HEK293T (cell line): ENCODE measurements at regions not wholly inside any gene's neighbourhood (a gene's known extent, or its start where the extent isn't known, plus 50 kb on each side); places are given as distances from the start of the nearest gene placed in this dataset.
"Not testable (repeated sequence)": the region's sequence is repeated elsewhere in the genome, so short reads cannot be mapped to it uniquely, and the experiment has no call there.

Experiments used
- ARNT ChIP-seq: fragments of 450-650 bp; IDR thresholded peaks from 2 replicates; pipeline ENCODE4 v1.6.1; 2017; ENCODE audit warnings: mild to moderate bottlenecking
- BHLHE40 ChIP-seq: fragments of 450-650 bp; IDR thresholded peaks from 2 replicates; pipeline ENCODE4 v1.6.1; 2016; ENCODE audit warnings: mild to moderate bottlenecking, moderate library complexity, borderline replicate concordance
- FOXM1 ChIP-seq: fragments of 450-650 bp; IDR thresholded peaks from 2 replicates; pipeline ENCODE4 v1.6.1; 2017; ENCODE audit warnings: mild to moderate bottlenecking, borderline replicate concordance
- SUZ12 ChIP-seq: fragments of 450-650 bp; IDR thresholded peaks from 2 replicates; pipeline ENCODE4 v1.6.1; 2016; ENCODE audit warnings: mild to moderate bottlenecking
- TARDBP ChIP-seq: fragments of 450-650 bp; IDR thresholded peaks from 2 replicates; pipeline ENCODE4 v1.6.1; 2016
- ZNF384 ChIP-seq: fragments of 450-650 bp; IDR thresholded peaks from 2 replicates; pipeline ENCODE4 v1.6.1; 2016

GRCh38 chr1:234793924-234794323, 183.9 kb upstream of the IRF2BP2 start:
- not testable (repeated sequence) for TF ChIP-seq ARNT, BHLHE40, ZNF384, SUZ12, TARDBP, FOXM1
